ENCODE measurements at regions not wholly inside any gene's neighbourhood (a gene's known extent, or its start where the extent isn't known, plus 50 kb on each side); places are given as distances from the start of the nearest gene placed in this dataset.
A peak's percentile ranks its signal among the peaks of the same experiment; 100 is the strongest.

- no peak for DNase-seq
- no peak for TF ChIP-seq CTCF (IDR thresholded peaks at IDR 0.05; ENCODE audit: low read depth, low read length)
- no peaks in the 10 kb centered on the region for H3K9me3 ChIP-seq
Observed at GRCh38 chr17:22409160-22409751, 716.9 kb downstream of the KCNJ18 start.

GRCh38 chr17:22410136-22410535, 717.8 kb downstream of the KCNJ18 start:
- no peak overlapping the region for H3K4me3 ChIP-seq (ENCODE audit: low read depth, low read length)
- DNase-seq = no peak

More at GRCh38 chr17:22409160-22409751, 716.9 kb downstream of the KCNJ18 start:
- Histone ChIP-seq H3K27me3 (no peaks in the 10 kb centered on the region), H3K4me1 (no peaks in the 10 kb centered on the region), H3K36me3 (no peaks in the 10 kb centered on the region), H3K4me3 (ENCODE audit: low read depth, low read length) (no peak overlapping the region)

GRCh38 chr17:22411185-22411784, 719.0 kb downstream of the KCNJ18 start:
- H3K9me3 ChIP-seq = no peaks in the 10 kb centered on the region
- H3K4me3 ChIP-seq (ENCODE audit: low read depth, low read length) = no peak overlapping the region
- H3K36me3 ChIP-seq = no peaks in the 10 kb centered on the region

More at GRCh38 chr17:22410136-22410535, 717.8 kb downstream of the KCNJ18 start:
- TF ChIP-seq CTCF (IDR thresholded peaks at IDR 0.05; ENCODE audit: low read depth, low read length) = no peak
- Histone ChIP-seq H3K36me3 (no peaks in the 10 kb centered on the region), H3K9me3 (no peaks in the 10 kb centered on the region), H3K4me1 (no peaks in the 10 kb centered on the region), H3K27me3 (no peaks in the 10 kb centered on the region)

GRCh38 chr17:22435231-22435974, 743.1 kb downstream of the KCNJ18 start:
- no peak for TF ChIP-seq CTCF (IDR thresholded peaks at IDR 0.05; ENCODE audit: low read depth, low read length)
- Histone ChIP-seq H3K4me3 (ENCODE audit: low read depth, low read length) (no peak overlapping the region), H3K27me3 (no peaks in the 10 kb centered on the region), H3K36me3 (no peaks in the 10 kb centered on the region), H3K4me1 (no peaks in the 10 kb centered on the region), H3K9me3 (no peaks in the 10 kb centered on the region)
- peak; percentile 67 for DNase-seq

More at GRCh38 chr17:22411185-22411784, 719.0 kb downstream of the KCNJ18 start:
- Histone ChIP-seq H3K27me3 (no peaks in the 10 kb centered on the region), H3K4me1 (no peaks in the 10 kb centered on the region)
- TF ChIP-seq CTCF (IDR thresholded peaks at IDR 0.05; ENCODE audit: low read depth, low read length) = no peak
- DNase-seq = no peak

GRCh38 chr17:22441776-22442175, 749.5 kb downstream of the KCNJ18 start:
- Histone ChIP-seq H3K27me3 (no peaks in the 10 kb centered on the region), H3K9me3 (no peaks in the 10 kb centered on the region), H3K4me1 (no peaks in the 10 kb centered on the region), H3K36me3 (no peaks in the 10 kb centered on the region), H3K4me3 (ENCODE audit: low read depth, low read length) (no peak overlapping the region)
- TF ChIP-seq CTCF (IDR thresholded peaks at IDR 0.05; ENCODE audit: low read depth, low read length) = no peak
- DNase-seq = no peak

GRCh38 chr17:22443061-22443460, 750.7 kb downstream of the KCNJ18 start:
- no peak for TF ChIP-seq CTCF (IDR thresholded peaks at IDR 0.05; ENCODE audit: low read depth, low read length)
- Histone ChIP-seq H3K36me3 (no peaks in the 10 kb centered on the region), H3K9me3 (no peaks in the 10 kb centered on the region), H3K27me3 (no peaks in the 10 kb centered on the region), H3K4me3 (ENCODE audit: low read depth, low read length) (no peak overlapping the region), H3K4me1 (no peaks in the 10 kb centered on the region)
- no peak for DNase-seq

Measured in BE2C (cell line).